Trophoblast cell (in vitro differentiated cells and primary cell): ENCODE measurements at regions not wholly inside any gene's neighbourhood (a gene's known extent, or its start where the extent isn't known, plus 50 kb on each side); places are given as distances from the start of the nearest gene placed in this dataset.

Experiments used
- DNase-seq, 2 donors: peaks; one replicate each; pipeline ENCODE4 v3.0.0-alpha.2; 2016
- H2AFZ ChIP-seq: 2 replicates; pipeline ENCODE4 v1.6.1; 2013; ENCODE audit warnings: low read length, moderate library complexity, mild to moderate bottlenecking; ENCODE audit not compliant: insufficient read depth, poor library complexity
- H2AK5ac ChIP-seq: 2 replicates; pipeline ENCODE4 v1.6.1; 2013; ENCODE audit warnings: mild to moderate bottlenecking, low read length
- H2BK120ac ChIP-seq: 2 replicates; pipeline ENCODE4 v1.6.1; 2013; ENCODE audit warnings: low read length, mild to moderate bottlenecking, moderate library complexity; ENCODE audit not compliant: insufficient read depth, poor library complexity
- H2BK12ac ChIP-seq: 2 replicates; pipeline ENCODE4 v1.6.1; 2013; ENCODE audit warnings: mild to moderate bottlenecking, low read length, moderate library complexity
- H2BK5ac ChIP-seq: 2 replicates; pipeline ENCODE4 v1.6.1; 2013; ENCODE audit warnings: low read length, low read depth, moderate library complexity, mild to moderate bottlenecking; ENCODE audit not compliant: poor library complexity
- H3K14ac ChIP-seq: 2 replicates; pipeline ENCODE4 v1.6.1; 2013; ENCODE audit warnings: mild to moderate bottlenecking, low read length
- H3K18ac ChIP-seq: 2 replicates; pipeline ENCODE4 v1.6.1; 2013; ENCODE audit warnings: mild to moderate bottlenecking, low read length
- H3K23ac ChIP-seq: 2 replicates; pipeline ENCODE4 v1.6.1; 2013; ENCODE audit warnings: low read length
- H3K27ac ChIP-seq: 2 replicates; pipeline ENCODE4 v1.5.1; 2013; ENCODE audit warnings: low read depth, mild to moderate bottlenecking, inconsistent platforms, low read length, moderate library complexity
- H3K27me3 ChIP-seq: 2 replicates; pipeline ENCODE4 v1.6.1; 2013; ENCODE audit warnings: inconsistent platforms, mild to moderate bottlenecking, low read length, moderate library complexity; ENCODE audit not compliant: insufficient read depth
- H3K36me3 ChIP-seq, 2 experiments: 1 replicate in 1 of 2; 2 replicates in 1 of 2; pipeline ENCODE4 v1.6.1; 2013; ENCODE audit warnings: low read length in 2 of 2, mild to moderate bottlenecking in 2 of 2, moderate library complexity in 1 of 2; ENCODE audit not compliant: insufficient read depth in 2 of 2, control insufficient read depth in 1 of 2
- H3K4ac ChIP-seq: 2 replicates; pipeline ENCODE4 v1.6.1; 2013; ENCODE audit warnings: low read depth, mild to moderate bottlenecking, low read length, moderate library complexity
- H3K4me1 ChIP-seq, 2 experiments: 1 replicate in 1 of 2; 2 replicates in 1 of 2; pipeline ENCODE4 v1.6.1; 2013; ENCODE audit warnings: low read length in 2 of 2, mild to moderate bottlenecking in 2 of 2, moderate library complexity in 1 of 2; ENCODE audit not compliant: insufficient read depth in 2 of 2, control insufficient read depth in 1 of 2
- H3K4me2 ChIP-seq: 2 replicates; pipeline ENCODE4 v1.6.1; 2013; ENCODE audit warnings: inconsistent platforms, mild to moderate bottlenecking, low read length, moderate library complexity
- H3K4me3 ChIP-seq: 2 replicates; pipeline ENCODE4 v1.5.1; 2013; ENCODE audit warnings: mild to moderate bottlenecking, low read depth, low read length, inconsistent platforms
- H3K79me1 ChIP-seq: one replicate; pipeline ENCODE4 v1.6.1; 2013; ENCODE audit warnings: low read length
- H3K79me2 ChIP-seq: 2 replicates; pipeline ENCODE4 v1.6.1; 2013; ENCODE audit warnings: low read length, mild to moderate bottlenecking; ENCODE audit not compliant: control insufficient read depth, insufficient read depth, poor library complexity
- H3K9ac ChIP-seq: 2 replicates; pipeline ENCODE4 v1.6.1; 2013; ENCODE audit warnings: mild to moderate bottlenecking, low read length
- H3K9me3 ChIP-seq: 2 replicates; pipeline ENCODE4 v1.6.1; 2013; ENCODE audit warnings: low read depth, mild to moderate bottlenecking, control low read depth, inconsistent platforms, low read length; ENCODE audit not compliant: insufficient read depth
- H4K12ac ChIP-seq: 2 replicates; pipeline ENCODE4 v1.6.1; 2013; ENCODE audit warnings: low read depth, mild to moderate bottlenecking, low read length, moderate library complexity
- H4K8ac ChIP-seq: 2 replicates; pipeline ENCODE4 v1.6.1; 2013; ENCODE audit warnings: low read depth, mild to moderate bottlenecking, low read length, moderate library complexity
- H4K91ac ChIP-seq: one replicate; pipeline ENCODE4 v1.6.1; 2013; ENCODE audit warnings: low read depth, mild to moderate bottlenecking, low read length, moderate library complexity
- whole genome bisulfite sequencing: extraction: QIAGEN DNeasy Blood & Tissue Kit; methylation state at CpG from one replicate; pipeline ENCODE4 v1.1.7; 2013; ENCODE audit warnings: missing lambda C conversion rate; ENCODE audit not compliant: insufficient read length, insufficient coverage; ENCODE audit errors: extremely low coverage; 5-methylcytosine and 5-hydroxymethylcytosine counted together

- Histone ChIP-seq H3K14ac (no peak overlapping the region), H3K18ac (no peak overlapping the region), H3K9ac (no peak overlapping the region), H3K79me1 (peaks cover 33% of the 10 kb centered on the region), H2AFZ (no peak overlapping the region), H2AK5ac (peak overlapping the region; percentile 20), H3K23ac (no peak overlapping the region), H3K79me2 (peaks cover 11% of the 10 kb centered on the region), H3K27me3 (no peaks in the 10 kb centered on the region), H3K4me1 (peaks cover 31 to 37% of the 10 kb centered on the region in 2 experiments), H2BK12ac (peak overlapping the region; percentile 38), H3K9me3 (peaks cover 2% of the 10 kb centered on the region), H3K36me3 (peaks cover 0 to 2% of the 10 kb centered on the region in 2 experiments), H3K4ac (no peak overlapping the region), H4K12ac (no peak overlapping the region), H2BK5ac (no peak overlapping the region), H4K91ac (peak overlapping the region; percentile 41), H4K8ac (no peak overlapping the region), H3K4me3 (peak overlapping the region; percentile 5), H3K27ac (no peak overlapping the region), H2BK120ac (peak overlapping the region; percentile 23), H3K4me2 (no peak overlapping the region)
- no CpG with 5 or more reads among the region's 3 CpGs for WGBS
- DNase-seq, result no peak
Observed at GRCh38 chr11:120054016-120054752, 83.7 kb downstream of the TRIM29 start.

- Histone ChIP-seq H2BK5ac (no peak overlapping the region), H3K4me3 (no peak overlapping the region), H2BK12ac (no peak overlapping the region), H3K79me1 (peaks cover 18% of the 10 kb centered on the region), H2AK5ac (no peak overlapping the region), H4K12ac (no peak overlapping the region), H3K4ac (no peak overlapping the region), H3K9me3 (peaks cover 2% of the 10 kb centered on the region), H3K4me2 (no peak overlapping the region), H3K36me3 (peaks cover 0 to 2% of the 10 kb centered on the region in 2 experiments), H3K27ac (no peak overlapping the region), H3K4me1 (peaks cover 15 to 20% of the 10 kb centered on the region in 2 experiments), H3K27me3 (no peaks in the 10 kb centered on the region), H2AFZ (no peak overlapping the region), H3K79me2 (peaks cover 8% of the 10 kb centered on the region), H2BK120ac (no peak overlapping the region), H4K8ac (no peak overlapping the region), H3K9ac (no peak overlapping the region), H3K23ac (no peak overlapping the region), H3K14ac (no peak overlapping the region), H3K18ac (no peak overlapping the region), H4K91ac (no peak overlapping the region)
- no peak for DNase-seq
- WGBS, result no CpG with 5 or more reads among the region's 6 CpGs
Observed at GRCh38 chr11:120052196-120052775, 85.6 kb downstream of the TRIM29 start.

GRCh38 chr11:120044011-120044675, 93.8 kb downstream of the TRIM29 start:
- no CpG with 5 or more reads among the region's 1 CpG for WGBS
- H3K9ac ChIP-seq, result no peak overlapping the region
- H3K18ac ChIP-seq, result no peak overlapping the region
- no peak overlapping the region for H3K4ac ChIP-seq
- no peak overlapping the region for H3K14ac ChIP-seq
- no peak overlapping the region for H3K27ac ChIP-seq
- no peak overlapping the region for H2BK120ac ChIP-seq
- H4K91ac ChIP-seq, result no peak overlapping the region
- no peak for DNase-seq
- H2BK5ac ChIP-seq, result no peak overlapping the region
- no peaks in the 10 kb centered on the region for H3K27me3 ChIP-seq
- no peak overlapping the region for H4K8ac ChIP-seq
- H2BK12ac ChIP-seq, result no peak overlapping the region
- H2AK5ac ChIP-seq, result no peak overlapping the region
- H3K9me3 ChIP-seq, result peaks cover 2% of the 10 kb centered on the region
- H3K79me2 ChIP-seq, result no peaks in the 10 kb centered on the region
- no peak overlapping the region for H3K4me2 ChIP-seq
- peaks cover 0 to 2% of the 10 kb centered on the region in 2 experiments for H3K36me3 ChIP-seq
- H3K4me1 ChIP-seq, result peaks cover 0 to 3% of the 10 kb centered on the region in 2 experiments
- no peak overlapping the region for H4K12ac ChIP-seq
- no peak overlapping the region for H3K4me3 ChIP-seq
- no peak overlapping the region for H2AFZ ChIP-seq
- no peak overlapping the region for H3K23ac ChIP-seq
- H3K79me1 ChIP-seq, result no peaks in the 10 kb centered on the region

GRCh38 chr11:120043328-120043945, 94.5 kb downstream of the TRIM29 start:
- Histone ChIP-seq H3K4me2 (no peak overlapping the region), H3K27me3 (no peaks in the 10 kb centered on the region), H3K18ac (no peak overlapping the region), H2AK5ac (no peak overlapping the region), H3K79me1 (no peaks in the 10 kb centered on the region), H3K14ac (no peak overlapping the region), H3K4ac (no peak overlapping the region), H2BK12ac (no peak overlapping the region), H3K79me2 (no peaks in the 10 kb centered on the region), H4K12ac (no peak overlapping the region), H3K23ac (no peak overlapping the region), H3K9ac (no peak overlapping the region), H3K4me1 (peaks cover 0 to 3% of the 10 kb centered on the region in 2 experiments), H2AFZ (no peak overlapping the region), H2BK5ac (no peak overlapping the region), H3K36me3 (peaks cover 0 to 2% of the 10 kb centered on the region in 2 experiments), H4K91ac (no peak overlapping the region), H4K8ac (no peak overlapping the region), H2BK120ac (no peak overlapping the region), H3K27ac (no peak overlapping the region), H3K9me3 (peaks cover 2% of the 10 kb centered on the region), H3K4me3 (no peak overlapping the region)
- WGBS, result no CpG with 5 or more reads among the region's 4 CpGs
- DNase-seq, result no peak
